Astrocyte (in vitro differentiated cells and primary cell): ENCODE measurements at regions not wholly inside any gene's neighbourhood (a gene's known extent, or its start where the extent isn't known, plus 50 kb on each side); places are given as distances from the start of the nearest gene placed in this dataset.
"Not testable (repeated sequence)": the region's sequence is repeated elsewhere in the genome, so short reads cannot be mapped to it uniquely, and the experiment has no call there.

Experiments
- DNase-seq: peaks from one replicate; pipeline ENCODE4 v3.0.0-alpha.2; 2010; ENCODE audit warnings: low read depth
- FAIRE-seq: peaks from 2 replicates; lab custom pipeline; 2011; peaks lifted over from hg19 to GRCh38; lab: Jason Lieb, UNC
- H2AFZ ChIP-seq: 2 replicates; pipeline ENCODE4 v1.6.0; 2012; ENCODE audit warnings: low read depth, low read length, inconsistent platforms
- H3K27ac ChIP-seq: 2 replicates; pipeline ENCODE4 v1.5.1; 2011; ENCODE audit warnings: low read depth, low read length, inconsistent platforms
- H3K27me3 ChIP-seq: 2 replicates; pipeline ENCODE4 v1.6.0; 2011; ENCODE audit warnings: low read length, inconsistent platforms; ENCODE audit not compliant: insufficient read depth
- H3K36me3 ChIP-seq: 2 replicates; pipeline ENCODE4 v1.5.1; 2011; ENCODE audit warnings: low read length, inconsistent platforms; ENCODE audit not compliant: insufficient read depth
- H3K4me1 ChIP-seq: 2 replicates; pipeline ENCODE4 v1.5.1; 2011; ENCODE audit warnings: low read length, inconsistent platforms; ENCODE audit not compliant: insufficient read depth
- H3K4me2 ChIP-seq: 2 replicates; pipeline ENCODE4 v1.6.0; 2012; ENCODE audit warnings: low read length, inconsistent platforms
- H3K4me3 ChIP-seq: 2 replicates; pipeline ENCODE4 v1.5.1; 2011; ENCODE audit warnings: low read depth, mild to moderate bottlenecking, low read length, inconsistent platforms; ENCODE audit not compliant: insufficient read depth
- H3K79me2 ChIP-seq: 2 replicates; pipeline ENCODE4 v1.6.0; 2012; ENCODE audit warnings: mild to moderate bottlenecking, low read length, inconsistent platforms; ENCODE audit not compliant: insufficient read depth
- H3K9ac ChIP-seq: 2 replicates; pipeline ENCODE4 v1.6.0; 2012; ENCODE audit warnings: mild to moderate bottlenecking, low read length, inconsistent platforms
- H3K9me3 ChIP-seq: 2 replicates; pipeline ENCODE4 v1.5.1; 2012; ENCODE audit warnings: low read depth, mild to moderate bottlenecking, low read length, inconsistent platforms; ENCODE audit not compliant: insufficient read depth
- H4K20me1 ChIP-seq: 2 replicates; pipeline ENCODE4 v1.6.0; 2012; ENCODE audit warnings: low read length, inconsistent platforms; ENCODE audit not compliant: insufficient read depth
- H3K27ac Mint-ChIP-seq: one replicate; pipeline ENCODE4 v1.8.0; 2021; ENCODE audit warnings: mild to moderate bottlenecking, mixed read lengths; ENCODE audit not compliant: unreplicated experiment
- H3K27me3 Mint-ChIP-seq: one replicate; pipeline ENCODE4 v1.8.0; 2021; ENCODE audit warnings: low read depth, mixed read lengths; ENCODE audit not compliant: unreplicated experiment
- H3K36me3 Mint-ChIP-seq: one replicate; pipeline ENCODE4 v1.8.0; 2021; ENCODE audit warnings: low read depth, mixed read lengths; ENCODE audit not compliant: unreplicated experiment
- H3K4me1 Mint-ChIP-seq: one replicate; pipeline ENCODE4 v1.8.0; 2021; ENCODE audit warnings: low read depth, mixed read lengths; ENCODE audit not compliant: unreplicated experiment
- H3K4me3 Mint-ChIP-seq: one replicate; pipeline ENCODE4 v1.8.0; 2021; ENCODE audit warnings: mild to moderate bottlenecking, moderate library complexity, mixed read lengths; ENCODE audit not compliant: unreplicated experiment
- H3K9me3 Mint-ChIP-seq: one replicate; pipeline ENCODE4 v1.8.0; 2021; ENCODE audit warnings: mild to moderate bottlenecking, mixed read lengths; ENCODE audit not compliant: unreplicated experiment
- EZH2 ChIP-seq: IDR thresholded peaks from 2 replicates; pipeline ENCODE4 v1.6.1; 2012; ENCODE audit warnings: mild to moderate bottlenecking, low read length, inconsistent platforms; ENCODE audit not compliant: insufficient read depth
- TF ChIP-seq, protein P1 (sequence below): IDR thresholded peaks from 2 replicates; pipeline ENCODE4 v1.5.1; 2011; ENCODE audit warnings: low read depth, mild to moderate bottlenecking, inconsistent platforms, low read length, moderate library complexity; ENCODE audit not compliant: insufficient read depth

DNA sequence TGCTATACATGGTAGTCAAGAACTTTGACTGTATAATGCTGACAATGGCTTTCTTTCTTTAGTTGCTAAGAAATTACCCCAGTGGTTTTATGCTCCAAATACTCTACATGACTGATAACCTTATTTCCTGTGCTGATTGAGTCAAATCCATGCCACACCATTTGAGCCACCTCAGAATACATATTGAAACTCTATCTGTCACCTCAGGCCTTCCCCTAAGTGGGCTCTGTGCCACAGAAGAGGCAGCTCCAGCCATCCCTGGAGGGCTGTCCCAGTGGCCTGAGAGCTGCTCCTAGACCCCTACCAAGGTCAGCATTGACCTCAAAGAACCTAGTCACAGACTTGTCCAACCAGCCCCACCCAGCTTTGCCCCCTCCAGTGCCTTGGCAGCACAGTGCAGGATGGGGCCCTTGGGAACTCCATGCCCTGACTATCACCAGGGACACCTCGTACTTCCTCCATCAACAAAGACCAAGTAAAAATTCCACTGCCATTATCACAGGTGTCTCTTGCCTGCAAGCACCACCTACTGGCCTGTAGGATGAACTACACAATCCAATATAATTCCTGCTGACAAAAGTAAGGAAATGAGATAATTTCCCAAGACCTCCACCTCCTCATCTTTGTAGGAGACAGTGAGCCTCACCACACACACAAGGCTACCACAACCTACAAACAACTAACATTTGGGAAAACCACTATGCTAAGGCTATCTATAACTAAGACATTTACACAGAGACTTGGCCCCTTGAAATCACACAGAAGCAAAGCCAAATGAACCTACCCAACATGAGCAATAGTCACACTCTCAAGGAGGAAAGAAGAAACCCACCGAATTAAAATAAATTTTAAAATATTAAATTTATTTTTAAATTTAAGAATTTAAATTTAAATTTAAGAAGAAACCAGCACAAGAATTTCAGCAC, 239.9 kb downstream of the NKX6-1 start:
- Mint-ChIP-seq H3K4me1 (no peaks in the 10 kb centered on the region), H3K27ac (no peak overlapping the region), H3K27me3 (no peaks in the 10 kb centered on the region), H3K4me3 (no peak overlapping the region), H3K36me3 (no peaks in the 10 kb centered on the region), H3K9me3 (peaks cover 13% of the 10 kb centered on the region)
- no peaks in the 10 kb centered on the region for H3K9me3 ChIP-seq
- no peak overlapping the region for H3K4me3 ChIP-seq
- no peak overlapping the region for H3K4me2 ChIP-seq
- DNase-seq (peak; percentile 14), FAIRE-seq (peak; percentile 43)
- no peaks in the 10 kb centered on the region for H3K36me3 ChIP-seq
- no peaks in the 10 kb centered on the region for H3K27me3 ChIP-seq
- no peaks in the 10 kb centered on the region for H4K20me1 ChIP-seq
- H2AFZ ChIP-seq: no peak overlapping the region
- H3K4me1 ChIP-seq: no peaks in the 10 kb centered on the region
- no peaks in the 10 kb centered on the region for H3K79me2 ChIP-seq
- H3K27ac ChIP-seq: no peak overlapping the region
- TF ChIP-seq EZH2: no peak
- TF ChIP-seq, protein P1, sequence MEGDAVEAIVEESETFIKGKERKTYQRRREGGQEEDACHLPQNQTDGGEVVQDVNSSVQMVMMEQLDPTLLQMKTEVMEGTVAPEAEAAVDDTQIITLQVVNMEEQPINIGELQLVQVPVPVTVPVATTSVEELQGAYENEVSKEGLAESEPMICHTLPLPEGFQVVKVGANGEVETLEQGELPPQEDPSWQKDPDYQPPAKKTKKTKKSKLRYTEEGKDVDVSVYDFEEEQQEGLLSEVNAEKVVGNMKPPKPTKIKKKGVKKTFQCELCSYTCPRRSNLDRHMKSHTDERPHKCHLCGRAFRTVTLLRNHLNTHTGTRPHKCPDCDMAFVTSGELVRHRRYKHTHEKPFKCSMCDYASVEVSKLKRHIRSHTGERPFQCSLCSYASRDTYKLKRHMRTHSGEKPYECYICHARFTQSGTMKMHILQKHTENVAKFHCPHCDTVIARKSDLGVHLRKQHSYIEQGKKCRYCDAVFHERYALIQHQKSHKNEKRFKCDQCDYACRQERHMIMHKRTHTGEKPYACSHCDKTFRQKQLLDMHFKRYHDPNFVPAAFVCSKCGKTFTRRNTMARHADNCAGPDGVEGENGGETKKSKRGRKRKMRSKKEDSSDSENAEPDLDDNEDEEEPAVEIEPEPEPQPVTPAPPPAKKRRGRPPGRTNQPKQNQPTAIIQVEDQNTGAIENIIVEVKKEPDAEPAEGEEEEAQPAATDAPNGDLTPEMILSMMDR: peak; percentile 78
- H3K9ac ChIP-seq: no peak overlapping the region

DNA sequence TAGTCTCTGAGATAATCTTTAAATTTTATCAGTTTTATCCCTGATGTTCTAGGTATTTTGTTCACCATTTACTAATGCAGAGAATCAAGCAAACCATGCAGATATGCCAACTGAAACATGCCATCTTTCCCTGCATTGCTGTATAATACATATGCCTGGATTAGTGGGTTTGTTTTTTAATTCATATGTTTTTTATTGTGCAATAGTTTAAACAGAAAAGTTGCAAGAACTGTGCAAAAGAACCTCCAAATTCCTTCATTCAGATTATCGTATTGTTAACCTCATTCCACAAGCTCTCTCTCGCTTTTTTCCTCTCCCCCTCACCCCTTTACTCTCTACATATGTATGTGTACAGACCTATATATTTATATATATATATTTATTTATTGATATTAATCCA, 244.6 kb downstream of the NKX6-1 start:
- H3K79me2 ChIP-seq: no peaks in the 10 kb centered on the region
- no peak overlapping the region for H3K4me2 ChIP-seq
- H3K9me3 Mint-ChIP-seq: peaks cover 5% of the 10 kb centered on the region
- no peaks in the 10 kb centered on the region for H3K27me3 Mint-ChIP-seq
- no peaks in the 10 kb centered on the region for H3K4me1 ChIP-seq
- no peak overlapping the region for H3K4me3 Mint-ChIP-seq
- H3K27ac Mint-ChIP-seq: no peak overlapping the region
- H3K36me3 ChIP-seq: no peaks in the 10 kb centered on the region
- H2AFZ ChIP-seq: no peak overlapping the region
- H3K9ac ChIP-seq: no peak overlapping the region
- H3K27me3 ChIP-seq: no peaks in the 10 kb centered on the region
- H3K4me1 Mint-ChIP-seq: no peaks in the 10 kb centered on the region
- FAIRE-seq (no peak), DNase-seq (no peak)
- H3K4me3 ChIP-seq: no peak overlapping the region
- H3K36me3 Mint-ChIP-seq: no peaks in the 10 kb centered on the region
- TF ChIP-seq EZH2: no peak
- TF ChIP-seq, protein P1: no peak
- no peak overlapping the region for H3K27ac ChIP-seq
- H3K9me3 ChIP-seq: no peaks in the 10 kb centered on the region
- H4K20me1 ChIP-seq: no peaks in the 10 kb centered on the region

DNA sequence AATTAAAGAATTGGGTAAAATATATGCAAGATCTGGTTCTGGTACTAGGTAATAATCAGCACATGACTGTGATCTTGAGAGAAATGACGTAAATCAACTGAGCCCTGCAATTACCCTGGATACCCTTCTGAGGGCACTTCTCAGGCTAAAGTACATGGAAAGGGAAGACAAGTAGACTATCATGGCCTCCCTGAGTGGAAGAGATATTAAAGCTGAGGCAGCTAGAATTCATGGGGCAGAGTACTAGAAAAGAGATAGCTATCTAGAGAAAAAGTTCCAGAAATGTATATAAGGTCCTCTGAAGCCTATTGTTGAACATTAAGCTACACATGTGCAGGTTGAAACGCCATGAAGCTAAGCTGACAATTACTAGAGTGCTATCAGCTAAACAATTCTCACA, 249.6 kb downstream of the NKX6-1 start:
- Mint-ChIP-seq H3K27me3 (peaks cover 4% of the 10 kb centered on the region), H3K4me3 (no peak overlapping the region), H3K36me3 (no peaks in the 10 kb centered on the region), H3K4me1 (no peaks in the 10 kb centered on the region), H3K27ac (no peak overlapping the region), H3K9me3 (peaks cover 4% of the 10 kb centered on the region)
- Histone ChIP-seq H3K4me2 (no peak overlapping the region), H3K27ac (no peak overlapping the region), H3K4me1 (no peaks in the 10 kb centered on the region), H3K27me3 (no peaks in the 10 kb centered on the region), H3K79me2 (no peaks in the 10 kb centered on the region), H2AFZ (no peak overlapping the region), H3K9ac (no peak overlapping the region), H3K4me3 (no peak overlapping the region), H3K9me3 (no peaks in the 10 kb centered on the region), H3K36me3 (no peaks in the 10 kb centered on the region), H4K20me1 (no peaks in the 10 kb centered on the region)
- FAIRE-seq (no peak), DNase-seq (no peak)
- no peak for TF ChIP-seq EZH2
- TF ChIP-seq, protein P1: no peak

DNA sequence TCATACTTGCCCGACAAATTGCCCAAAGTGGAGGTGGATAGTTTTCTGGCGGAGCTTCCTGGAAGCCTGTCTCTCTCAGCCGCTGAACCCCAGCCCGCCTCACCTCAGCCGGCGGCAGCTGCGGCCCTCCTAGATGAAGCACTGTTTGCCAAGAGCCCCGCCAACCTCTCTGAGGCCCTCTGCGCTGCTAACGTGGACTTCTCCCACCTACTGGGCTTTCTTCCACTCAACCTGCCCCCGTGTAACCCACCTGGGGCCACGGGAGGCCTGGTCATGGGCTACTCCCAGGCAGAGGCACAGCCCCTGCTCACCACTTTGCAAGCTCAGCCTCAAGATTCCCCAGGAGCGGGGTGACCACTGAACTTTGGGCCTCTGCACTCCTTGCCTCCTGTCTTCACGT, 254.1 kb downstream of the NKX6-1 start:
- not testable (repeated sequence) for H2AFZ ChIP-seq, H3K4me2 ChIP-seq, H3K9me3 Mint-ChIP-seq, H3K36me3 Mint-ChIP-seq, H3K9ac ChIP-seq, H3K4me3 ChIP-seq, H3K27ac Mint-ChIP-seq, H3K9me3 ChIP-seq, H3K27me3 Mint-ChIP-seq, H3K4me3 Mint-ChIP-seq, H3K79me2 ChIP-seq, H3K27ac ChIP-seq, H3K27me3 ChIP-seq, DNase-seq, H4K20me1 ChIP-seq, H3K4me1 ChIP-seq, FAIRE-seq, H3K4me1 Mint-ChIP-seq, H3K36me3 ChIP-seq
